IMR-90 (cell line): ENCODE measurements at regions not wholly inside any gene's neighbourhood (a gene's known extent, or its start where the extent isn't known, plus 50 kb on each side); places are given as distances from the start of the nearest gene placed in this dataset.

ENCODE experiments used
- ATAC-seq: fragments of 200-7000 bp; cut with Tn5 transposase; 2 replicates; pipeline ENCODE4 v1.9.1; 2020; ENCODE audit warnings: low read depth, mild to moderate bottlenecking, moderate library complexity
- BruUV-seq: library from RNA; stranded (reverse); fragments of 400-500 nt; replicated peaks from 2 replicates; lab custom pipeline; 2021; lab: Mats Ljungman, UMichigan
- CTCF ChIA-PET: fragments of 300-600 bp; formaldehyde crosslinking; extraction: SDS; loops from one replicate; lab custom pipeline; 2021; ENCODE audit warnings: antibody characterized with exemption; lab: Yijun Ruan, JAX
- POLR2A ChIA-PET: fragments of 300-600 bp; sonication (Branson Sonifier 250); formaldehyde crosslinking; loops from one replicate; lab custom pipeline; 2022; ENCODE audit warnings: antibody characterized with exemption; ENCODE audit not compliant: unreplicated experiment; lab: Charles Lee
- DNase-seq: peaks from one replicate; pipeline ENCODE4 v3.0.0; 2013
- H2AFZ ChIP-seq: replicated peaks from 2 replicates; pipeline ENCODE3; 2013; ENCODE audit warnings: low read length, mild to moderate bottlenecking; ENCODE audit not compliant: poor library complexity
- H2AK5ac ChIP-seq: 2 replicates; pipeline ENCODE4 v1.6.1; 2013; ENCODE audit warnings: low read depth, low read length, inconsistent platforms
- H2AK9ac ChIP-seq: replicated peaks from 2 replicates; pipeline ENCODE3; 2013; ENCODE audit warnings: mild to moderate bottlenecking, low read depth, low read length, moderate library complexity; ENCODE audit not compliant: poor library complexity
- H2BK120ac ChIP-seq: 2 replicates; pipeline ENCODE4 v1.6.1; 2013; ENCODE audit warnings: low read depth, low read length, inconsistent platforms
- H2BK15ac ChIP-seq: 3 replicates; pipeline ENCODE4 v1.6.1; 2013; ENCODE audit warnings: low read depth, low read length, inconsistent platforms
- H2BK20ac ChIP-seq: 2 replicates; pipeline ENCODE4 v1.6.1; 2013; ENCODE audit warnings: low read depth, mild to moderate bottlenecking, inconsistent platforms, low read length, moderate library complexity
- H2BK5ac ChIP-seq: 2 replicates; pipeline ENCODE4 v1.6.1; 2013; ENCODE audit warnings: mild to moderate bottlenecking, low read depth, low read length, inconsistent platforms; ENCODE audit not compliant: poor library complexity, severe bottlenecking
- H3K14ac ChIP-seq: replicated peaks from 2 replicates; pipeline ENCODE4 v1.6.1; 2013; ENCODE audit warnings: low read depth, low read length, inconsistent platforms
- H3K18ac ChIP-seq: 2 replicates; pipeline ENCODE4 v1.6.1; 2013; ENCODE audit warnings: low read depth, low read length, control low read depth
- H3K23ac ChIP-seq: 2 replicates; pipeline ENCODE4 v1.6.1; 2013; ENCODE audit warnings: low read depth, low read length, inconsistent platforms
- H3K27ac ChIP-seq: 2 replicates; pipeline ENCODE4 v1.5.1; 2013; ENCODE audit warnings: mild to moderate bottlenecking, control low read depth, low read length; ENCODE audit not compliant: insufficient read depth
- H3K27me3 ChIP-seq: 2 replicates; pipeline ENCODE4 v1.6.1; 2013; ENCODE audit warnings: low read length; ENCODE audit not compliant: control insufficient read depth, insufficient read depth
- H3K36me3 ChIP-seq: 2 replicates; pipeline ENCODE4 v1.6.1; 2013; ENCODE audit warnings: low read length, mixed read lengths; ENCODE audit not compliant: control insufficient read depth, insufficient read depth
- H3K4ac ChIP-seq: 2 replicates; pipeline ENCODE4 v1.6.1; 2013; ENCODE audit warnings: low read depth, low read length, inconsistent platforms
- H3K4me1 ChIP-seq: 2 replicates; pipeline ENCODE4 v1.6.1; 2013; ENCODE audit warnings: low read length, mixed read lengths; ENCODE audit not compliant: control insufficient read depth, insufficient read depth
- H3K4me2 ChIP-seq: 2 replicates; pipeline ENCODE4 v1.6.1; 2013; ENCODE audit warnings: low read depth, mild to moderate bottlenecking, control low read depth, low read length, moderate library complexity
- H3K4me3 ChIP-seq: 2 replicates; pipeline ENCODE4 v1.5.1; 2013; ENCODE audit warnings: low read depth, mild to moderate bottlenecking, control low read depth, low read length, moderate library complexity; ENCODE audit not compliant: insufficient read depth
- H3K56ac ChIP-seq: 2 replicates; pipeline ENCODE4 v1.6.1; 2013; ENCODE audit warnings: low read length, inconsistent platforms; ENCODE audit not compliant: insufficient read depth; ENCODE audit errors: extremely low read depth
- H3K79me1 ChIP-seq, 2 experiments: 2 replicates each; pipeline ENCODE4 v1.6.1; 2013; ENCODE audit warnings: low read length in 2 of 2, inconsistent platforms in 1 of 2, low read depth in 1 of 2
- H3K9ac ChIP-seq: 2 replicates; pipeline ENCODE4 v1.6.1; 2013; ENCODE audit warnings: low read depth, low read length, control low read depth
- H3K9me1 ChIP-seq: 2 replicates; pipeline ENCODE4 v1.6.1; 2013; ENCODE audit warnings: low read length, inconsistent platforms; ENCODE audit not compliant: insufficient read depth
- H3K9me3 ChIP-seq: 2 replicates; pipeline ENCODE4 v1.6.1; 2013; ENCODE audit warnings: low read length; ENCODE audit not compliant: control insufficient read depth, insufficient read depth
- H4K20me1 ChIP-seq: 2 replicates; pipeline ENCODE4 v1.6.1; 2013; ENCODE audit warnings: low read length, inconsistent platforms; ENCODE audit not compliant: insufficient read depth
- H4K5ac ChIP-seq: 2 replicates; pipeline ENCODE4 v1.6.1; 2013; ENCODE audit warnings: mild to moderate bottlenecking, low read depth, low read length, control low read depth
- H4K8ac ChIP-seq, 2 experiments: 2 replicates each; pipeline ENCODE4 v1.6.1; 2013; ENCODE audit warnings: low read depth in 2 of 2, low read length in 2 of 2, control low read depth in 1 of 2, inconsistent platforms in 1 of 2
- H4K91ac ChIP-seq: 2 replicates; pipeline ENCODE4 v1.6.1; 2013; ENCODE audit warnings: low read depth, low read length, inconsistent platforms; ENCODE audit not compliant: insufficient read depth
- BHLHE40 ChIP-seq: fragments of 150-350 bp; IDR thresholded peaks from 2 replicates; pipeline ENCODE4 v1.6.1; 2016; ENCODE audit warnings: mild to moderate bottlenecking, low read depth, low read length
- CTCF ChIP-seq: conservative IDR thresholded peaks from 2 replicates; pipeline ENCODE4 v1.5.1; 2012; ENCODE audit warnings: mild to moderate bottlenecking, low read depth, low read length, improper control_type of control experiment
- FOS ChIP-seq: fragments of 150-350 bp; IDR thresholded peaks from 2 replicates; pipeline ENCODE4 v1.6.1; 2016; ENCODE audit warnings: low read depth, low read length
- MAFK ChIP-seq: IDR thresholded peaks from 2 replicates; pipeline ENCODE4 v1.6.1; 2012; ENCODE audit warnings: low read depth, low read length, improper control_type of control experiment
- MXI1 ChIP-seq: IDR thresholded peaks from 2 replicates; pipeline ENCODE4 v1.6.1; 2012; ENCODE audit warnings: low read depth, mild to moderate bottlenecking, low read length, moderate library complexity, borderline replicate concordance
- RFX5 ChIP-seq: IDR thresholded peaks from 2 replicates; pipeline ENCODE4 v1.8.0; 2012; ENCODE audit warnings: low read depth, mild to moderate bottlenecking, low read length, moderate library complexity
- WGBS, 2 experiments: methylation state at CpG; one replicate each; pipeline versions ENCODE4 v1.1.5 to v1.1.7; 2013; ENCODE audit warnings: missing lambda C conversion rate in 2 of 2; ENCODE audit not compliant: insufficient read length in 1 of 2; ENCODE audit errors: extremely low coverage in 2 of 2; 5-methylcytosine and 5-hydroxymethylcytosine counted together
- dilution Hi-C: fragments of 300-500 bp; cut with HindIII; formaldehyde crosslinking; loops from one replicate; pipeline ENCODE4 v1.14.3; 2018; ENCODE audit warnings: low sequenced_read_pairs; ENCODE audit not compliant: unreplicated experiment
- in situ Hi-C: fragments of 300-500 bp; cut with MboI; formaldehyde crosslinking; loops from 3 replicates; pipeline ENCODE4 v1.14.3; 2019; ENCODE audit warnings: low sequenced_read_pairs, inconsistent platforms, mixed read lengths
- intact Hi-C: fragments of 100-400 bp; cut with micrococcal nuclease; formaldehyde crosslinking; loops from 2 replicates; pipeline ENCODE4 v1.10.0; 2022
- TF ChIP-seq, protein P1 (sequence below): fragments of 150-350 bp; IDR thresholded peaks from 2 replicates; pipeline ENCODE4 v1.6.1; 2016; ENCODE audit warnings: low read depth, mild to moderate bottlenecking, low read length, moderate library complexity, borderline replicate concordance
- TF ChIP-seq, protein P2 (sequence below): fragments of 150-350 bp; IDR thresholded peaks from 2 replicates; pipeline ENCODE4 v1.6.1; 2017; ENCODE audit warnings: mild to moderate bottlenecking, antibody characterized with exemption, low read length, low read depth

GRCh38 chr5:116779846-116780245 is 205.2 kb upstream of the SEMA6A start:
- no peak for TF ChIP-seq MAFK
- TF ChIP-seq BHLHE40, result no peak
- no peak for TF ChIP-seq FOS
- TF ChIP-seq MXI1, result no peak
- TF ChIP-seq, protein P1, sequence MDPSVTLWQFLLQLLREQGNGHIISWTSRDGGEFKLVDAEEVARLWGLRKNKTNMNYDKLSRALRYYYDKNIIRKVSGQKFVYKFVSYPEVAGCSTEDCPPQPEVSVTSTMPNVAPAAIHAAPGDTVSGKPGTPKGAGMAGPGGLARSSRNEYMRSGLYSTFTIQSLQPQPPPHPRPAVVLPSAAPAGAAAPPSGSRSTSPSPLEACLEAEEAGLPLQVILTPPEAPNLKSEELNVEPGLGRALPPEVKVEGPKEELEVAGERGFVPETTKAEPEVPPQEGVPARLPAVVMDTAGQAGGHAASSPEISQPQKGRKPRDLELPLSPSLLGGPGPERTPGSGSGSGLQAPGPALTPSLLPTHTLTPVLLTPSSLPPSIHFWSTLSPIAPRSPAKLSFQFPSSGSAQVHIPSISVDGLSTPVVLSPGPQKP, result no peak
- TF ChIP-seq, protein P2, sequence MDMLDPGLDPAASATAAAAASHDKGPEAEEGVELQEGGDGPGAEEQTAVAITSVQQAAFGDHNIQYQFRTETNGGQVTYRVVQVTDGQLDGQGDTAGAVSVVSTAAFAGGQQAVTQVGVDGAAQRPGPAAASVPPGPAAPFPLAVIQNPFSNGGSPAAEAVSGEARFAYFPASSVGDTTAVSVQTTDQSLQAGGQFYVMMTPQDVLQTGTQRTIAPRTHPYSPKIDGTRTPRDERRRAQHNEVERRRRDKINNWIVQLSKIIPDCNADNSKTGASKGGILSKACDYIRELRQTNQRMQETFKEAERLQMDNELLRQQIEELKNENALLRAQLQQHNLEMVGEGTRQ, result no peak
- no peak for TF ChIP-seq CTCF
- TF ChIP-seq RFX5, result no peak
- in situ Hi-C loops, result no loop called here
- dilution Hi-C loops, result no loop called here

More at GRCh38 chr5:116779846-116780245, 205.2 kb upstream of the SEMA6A start:
- Histone ChIP-seq H4K8ac (no peak overlapping the region), H4K5ac (no peak overlapping the region), H4K20me1 (no peaks in the 10 kb centered on the region), H2AK9ac (no peak overlapping the region), H3K4me2 (no peak overlapping the region), H2AK5ac (no peak overlapping the region), H3K27ac (no peak overlapping the region), H3K4me1 (no peaks in the 10 kb centered on the region), H2BK15ac (no peak overlapping the region), H3K14ac (no peak overlapping the region), H3K9me3 (peaks cover 6% of the 10 kb centered on the region; the same call in 1 of the 2 replicates), H3K9me1 (no peaks in the 10 kb centered on the region), H4K91ac (no peak overlapping the region), H3K27me3 (no peaks in the 10 kb centered on the region), H2AFZ (no peak overlapping the region), H2BK120ac (no peak overlapping the region), H3K36me3 (no peaks in the 10 kb centered on the region), H2BK5ac (no peak overlapping the region), H2BK20ac (no peak overlapping the region), H3K23ac (no peak overlapping the region), H3K79me1 (no peaks in the 10 kb centered on the region), H3K9ac (no peak overlapping the region), H3K4me3 (no peak overlapping the region), H3K18ac (no peak overlapping the region), H3K4ac (no peak overlapping the region), H3K56ac (no peak overlapping the region)
- ChIA-PET CTCF (no interaction called here), POLR2A (no interaction called here)
- ATAC-seq (no peak), DNase-seq (no peak)
- no TSS peak for BruUV-seq
- intact Hi-C loops, result no loop called here
- no CpG with 5 or more reads among the region's 6 CpGs for WGBS, 2 experiments
